GM12872 (cell line): ENCODE measurements at regions not wholly inside any gene's neighbourhood (a gene's known extent, or its start where the extent isn't known, plus 50 kb on each side); places are given as distances from the start of the nearest gene placed in this dataset.

Experiments
- TF ChIP-seq, protein P1 (sequence below): IDR thresholded peaks from 3 replicates; pipeline ENCODE4 v1.5.1; 2011; ENCODE audit warnings: low read depth, mild to moderate bottlenecking, low read length, moderate library complexity; ENCODE audit not compliant: insufficient read depth

GRCh38 chr3:110381992-110382391, 689.6 kb upstream of the NECTIN3 start:
- TF ChIP-seq, protein P1, sequence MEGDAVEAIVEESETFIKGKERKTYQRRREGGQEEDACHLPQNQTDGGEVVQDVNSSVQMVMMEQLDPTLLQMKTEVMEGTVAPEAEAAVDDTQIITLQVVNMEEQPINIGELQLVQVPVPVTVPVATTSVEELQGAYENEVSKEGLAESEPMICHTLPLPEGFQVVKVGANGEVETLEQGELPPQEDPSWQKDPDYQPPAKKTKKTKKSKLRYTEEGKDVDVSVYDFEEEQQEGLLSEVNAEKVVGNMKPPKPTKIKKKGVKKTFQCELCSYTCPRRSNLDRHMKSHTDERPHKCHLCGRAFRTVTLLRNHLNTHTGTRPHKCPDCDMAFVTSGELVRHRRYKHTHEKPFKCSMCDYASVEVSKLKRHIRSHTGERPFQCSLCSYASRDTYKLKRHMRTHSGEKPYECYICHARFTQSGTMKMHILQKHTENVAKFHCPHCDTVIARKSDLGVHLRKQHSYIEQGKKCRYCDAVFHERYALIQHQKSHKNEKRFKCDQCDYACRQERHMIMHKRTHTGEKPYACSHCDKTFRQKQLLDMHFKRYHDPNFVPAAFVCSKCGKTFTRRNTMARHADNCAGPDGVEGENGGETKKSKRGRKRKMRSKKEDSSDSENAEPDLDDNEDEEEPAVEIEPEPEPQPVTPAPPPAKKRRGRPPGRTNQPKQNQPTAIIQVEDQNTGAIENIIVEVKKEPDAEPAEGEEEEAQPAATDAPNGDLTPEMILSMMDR: no peak

DNA sequence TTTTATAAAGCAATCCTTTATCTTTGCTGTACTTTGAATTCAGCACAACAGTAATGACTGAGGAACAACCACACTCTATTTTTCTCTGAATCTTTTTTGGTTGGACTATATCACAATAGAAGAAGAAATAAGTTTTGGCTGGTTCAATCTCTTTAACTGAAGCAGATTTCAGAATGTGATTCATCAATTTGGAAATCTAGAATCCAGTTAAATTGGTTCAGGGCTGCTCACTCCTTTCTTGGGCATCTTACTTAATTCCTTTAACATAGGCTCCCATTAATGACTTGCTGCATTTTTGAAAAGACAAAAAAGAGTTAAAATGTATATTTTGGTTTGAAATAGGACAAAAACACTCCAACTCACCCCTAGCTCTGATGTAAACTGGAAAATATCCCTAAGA, 688.3 kb upstream of the NECTIN3 start:
- TF ChIP-seq, protein P1: no peak

GRCh38 chr3:110384601-110385000, 687.0 kb upstream of the NECTIN3 start:
- TF ChIP-seq, protein P1: no peak

DNA sequence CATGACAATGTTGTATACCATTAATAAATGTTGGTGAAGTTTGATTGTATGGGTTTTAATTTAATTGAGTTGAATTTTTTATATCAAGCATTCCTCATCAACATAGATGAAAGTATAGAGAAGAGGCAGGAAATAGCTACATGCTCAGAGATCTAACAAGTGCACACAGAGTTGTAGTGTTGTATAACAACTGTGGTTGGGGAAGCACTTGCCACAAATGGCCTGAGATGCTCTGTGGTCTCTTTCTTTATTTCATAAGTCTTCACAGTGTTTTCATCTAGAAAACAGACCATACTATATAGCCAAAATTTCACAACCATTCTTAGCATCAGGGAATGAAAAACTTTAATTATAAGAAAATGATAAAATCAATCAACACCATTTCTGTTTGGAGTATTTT, 682.6 kb upstream of the NECTIN3 start:
- TF ChIP-seq, protein P1: no peak

GRCh38 chr3:110390372-110390771, 681.2 kb upstream of the NECTIN3 start:
- TF ChIP-seq, protein P1: no peak

DNA sequence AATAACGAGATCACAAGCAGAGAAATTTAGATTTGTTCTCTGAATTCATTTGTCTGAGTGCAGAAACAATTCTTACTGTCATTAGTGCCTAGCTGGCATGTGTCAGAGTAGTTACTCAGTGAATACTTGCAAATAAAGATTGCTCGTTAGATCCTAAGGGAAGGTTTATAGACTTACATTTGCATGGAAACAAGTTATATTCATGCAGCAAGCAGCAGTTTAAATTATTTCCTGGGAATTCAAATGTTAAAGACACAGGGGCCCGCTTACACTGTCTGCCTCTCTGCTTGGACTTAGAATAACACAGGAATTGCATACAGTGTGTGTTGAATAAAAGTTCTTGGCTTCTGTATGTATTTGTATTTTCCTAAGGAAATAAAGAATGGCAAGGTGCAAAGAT, 680.6 kb upstream of the NECTIN3 start:
- TF ChIP-seq, protein P1: no peak

DNA sequence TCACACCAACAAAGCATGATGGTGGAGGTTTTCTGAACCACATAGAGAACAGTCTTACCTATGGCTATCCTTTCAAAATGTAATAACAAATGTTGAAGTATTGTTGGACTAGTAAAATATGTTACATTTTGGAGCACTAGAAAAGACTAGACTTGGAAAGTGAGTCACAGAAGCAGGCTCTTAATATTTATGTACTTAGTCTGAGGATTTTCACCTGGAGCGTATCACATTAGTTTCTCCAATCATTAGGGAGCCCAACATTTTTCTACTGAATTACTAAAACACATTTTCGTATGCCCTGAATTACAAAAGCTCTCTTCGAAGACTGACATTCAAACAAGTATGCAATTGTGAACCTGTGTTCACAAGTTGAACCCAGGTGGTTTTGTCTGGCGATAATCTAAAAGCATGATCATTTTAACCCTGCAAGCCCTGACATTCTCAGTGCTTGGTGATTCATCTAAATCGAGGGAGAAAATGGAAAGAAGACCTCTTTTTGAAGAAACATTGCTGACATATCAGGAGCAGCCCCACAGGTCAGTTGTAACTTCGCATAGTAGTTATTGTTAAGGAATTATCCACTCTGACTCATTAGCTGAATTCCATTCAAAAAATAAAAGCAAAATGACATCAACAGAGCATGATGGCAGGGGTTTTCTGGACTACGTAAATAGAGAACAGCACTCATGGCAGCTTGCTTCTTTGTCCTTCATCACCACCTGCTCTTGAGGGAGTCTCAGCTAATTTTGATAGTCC, 679.8 kb upstream of the NECTIN3 start:
- TF ChIP-seq, protein P1: no peak

DNA sequence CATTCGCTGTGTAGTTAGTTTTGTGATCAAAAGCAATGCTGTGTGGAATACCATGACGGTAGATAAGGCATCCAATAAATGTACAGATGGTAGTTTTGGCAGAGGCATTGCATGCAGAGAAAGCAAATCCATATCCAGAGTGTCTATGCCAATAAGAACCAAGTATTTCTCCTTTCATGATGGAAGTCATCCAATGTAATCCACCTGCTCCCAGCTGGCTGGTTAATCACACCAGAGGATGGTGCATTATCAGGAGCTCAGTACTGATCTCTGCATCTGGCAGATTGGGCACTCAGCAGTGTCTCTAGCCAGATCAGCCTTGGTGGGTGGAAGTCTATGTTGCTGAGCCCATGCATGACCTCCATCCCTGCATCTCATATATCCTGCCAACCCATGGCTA, 677.7 kb upstream of the NECTIN3 start:
- TF ChIP-seq, protein P1: no peak
